HUES6 (cell line): ENCODE measurements at regions not wholly inside any gene's neighbourhood (a gene's known extent, or its start where the extent isn't known, plus 50 kb on each side); places are given as distances from the start of the nearest gene placed in this dataset.

Experiments used
- H3K27ac ChIP-seq: 2 replicates; pipeline ENCODE4 v1.7.0; 2013; ENCODE audit warnings: low read depth, mild to moderate bottlenecking, low read length, inconsistent platforms
- H3K27me3 ChIP-seq: 2 replicates; pipeline ENCODE4 v1.6.1; 2013; ENCODE audit warnings: low read length; ENCODE audit not compliant: control insufficient read depth, insufficient read depth
- H3K36me3 ChIP-seq: 2 replicates; pipeline ENCODE4 v1.6.1; 2013; ENCODE audit warnings: low read length; ENCODE audit not compliant: control insufficient read depth, insufficient read depth
- H3K4me1 ChIP-seq: 2 replicates; pipeline ENCODE4 v1.6.1; 2013; ENCODE audit warnings: low read length; ENCODE audit not compliant: control insufficient read depth, insufficient read depth
- H3K4me3 ChIP-seq: 2 replicates; pipeline ENCODE4 v1.5.1; 2013; ENCODE audit warnings: low read depth, low read length
- H3K9ac ChIP-seq: one replicate; pipeline ENCODE4 v1.6.1; 2013; ENCODE audit warnings: mild to moderate bottlenecking, low read length
- H3K9me3 ChIP-seq: 2 replicates; pipeline ENCODE4 v1.6.1; 2013; ENCODE audit warnings: low read depth, low read length; ENCODE audit not compliant: control insufficient read depth, insufficient read depth

- H3K9me3 ChIP-seq = peaks cover 8% of the 10 kb centered on the region
- H3K27ac ChIP-seq = no peak overlapping the region
- H3K4me1 ChIP-seq = no peaks in the 10 kb centered on the region
- peaks cover 7% of the 10 kb centered on the region; the same call in 1 of the 2 replicates for H3K27me3 ChIP-seq
- no peaks in the 10 kb centered on the region for H3K36me3 ChIP-seq
- no peak overlapping the region for H3K4me3 ChIP-seq
- H3K9ac ChIP-seq = no peak overlapping the region
Observed at GRCh38 chr6:5866547-5867051, 140.1 kb downstream of the NRN1 start.

- Histone ChIP-seq H3K36me3 (no peaks in the 10 kb centered on the region), H3K9me3 (peaks cover 6% of the 10 kb centered on the region), H3K9ac (no peak overlapping the region), H3K4me1 (no peaks in the 10 kb centered on the region), H3K27ac (no peak overlapping the region), H3K27me3 (peaks cover 7% of the 10 kb centered on the region; the same call in 1 of the 2 replicates), H3K4me3 (no peak overlapping the region)
Observed at GRCh38 chr6:5865506-5866031, 141.2 kb downstream of the NRN1 start.

GRCh38 chr6:5860849-5861248 lies 145.9 kb downstream of the NRN1 start:
- no peaks in the 10 kb centered on the region for H3K4me1 ChIP-seq
- H3K36me3 ChIP-seq = no peaks in the 10 kb centered on the region
- H3K4me3 ChIP-seq = no peak overlapping the region
- no peak overlapping the region for H3K9ac ChIP-seq
- peaks cover 6% of the 10 kb centered on the region; the same call in 1 of the 2 replicates for H3K9me3 ChIP-seq
- peaks cover 12% of the 10 kb centered on the region for H3K27me3 ChIP-seq
- no peak overlapping the region for H3K27ac ChIP-seq

GRCh38 chr6:5855787-5856470 lies 150.8 kb downstream of the NRN1 start:
- H3K9me3 ChIP-seq = no peaks in the 10 kb centered on the region
- H3K9ac ChIP-seq = no peak overlapping the region
- no peak overlapping the region for H3K4me3 ChIP-seq
- H3K27me3 ChIP-seq = peaks cover 44% of the 10 kb centered on the region
- no peak overlapping the region for H3K27ac ChIP-seq
- peaks cover 5% of the 10 kb centered on the region; the same call in 1 of the 2 replicates for H3K4me1 ChIP-seq
- H3K36me3 ChIP-seq = no peaks in the 10 kb centered on the region

GRCh38 chr6:5854899-5855298 lies 151.8 kb downstream of the NRN1 start:
- H3K9me3 ChIP-seq = no peaks in the 10 kb centered on the region
- no peak overlapping the region for H3K27ac ChIP-seq
- H3K36me3 ChIP-seq = no peaks in the 10 kb centered on the region
- no peak overlapping the region for H3K4me3 ChIP-seq
- peaks cover 10% of the 10 kb centered on the region for H3K4me1 ChIP-seq
- peaks cover 54% of the 10 kb centered on the region for H3K27me3 ChIP-seq
- no peak overlapping the region for H3K9ac ChIP-seq

- no peak overlapping the region for H3K27ac ChIP-seq
- peaks cover 90% of the 10 kb centered on the region for H3K27me3 ChIP-seq
- H3K9me3 ChIP-seq = no peaks in the 10 kb centered on the region
- H3K9ac ChIP-seq = peak overlapping the region; percentile 74
- H3K4me3 ChIP-seq = peak overlapping the region; percentile 76
- H3K36me3 ChIP-seq = no peaks in the 10 kb centered on the region
- H3K4me1 ChIP-seq = peaks cover 14% of the 10 kb centered on the region
Observed at GRCh38 chr6:5851261-5851757, 155.4 kb downstream of the NRN1 start.

- no peak overlapping the region for H3K9ac ChIP-seq
- H3K36me3 ChIP-seq = no peaks in the 10 kb centered on the region
- peaks cover 90% of the 10 kb centered on the region for H3K27me3 ChIP-seq
- peak overlapping the region; percentile 76 for H3K4me3 ChIP-seq
- H3K4me1 ChIP-seq = peaks cover 14% of the 10 kb centered on the region
- H3K9me3 ChIP-seq = no peaks in the 10 kb centered on the region
- no peak overlapping the region for H3K27ac ChIP-seq
Observed at GRCh38 chr6:5850848-5851255, 155.9 kb downstream of the NRN1 start.

- H3K27ac ChIP-seq = no peak overlapping the region
- H3K27me3 ChIP-seq = peaks cover 89% of the 10 kb centered on the region
- H3K36me3 ChIP-seq = no peaks in the 10 kb centered on the region
- H3K4me1 ChIP-seq = peaks cover 14% of the 10 kb centered on the region
- H3K4me3 ChIP-seq = no peak overlapping the region
- no peaks in the 10 kb centered on the region for H3K9me3 ChIP-seq
- no peak overlapping the region for H3K9ac ChIP-seq
Observed at GRCh38 chr6:5846889-5847288, 159.8 kb downstream of the NRN1 start.

- no peak overlapping the region for H3K4me3 ChIP-seq
- H3K27me3 ChIP-seq = peaks cover 86% of the 10 kb centered on the region
- H3K9ac ChIP-seq = no peak overlapping the region
- H3K9me3 ChIP-seq = no peaks in the 10 kb centered on the region
- H3K4me1 ChIP-seq = peaks cover 9% of the 10 kb centered on the region
- H3K36me3 ChIP-seq = no peaks in the 10 kb centered on the region
- H3K27ac ChIP-seq = no peak overlapping the region
Observed at GRCh38 chr6:5846335-5846734, 160.4 kb downstream of the NRN1 start.

- H3K4me1 ChIP-seq = no peaks in the 10 kb centered on the region
- no peak overlapping the region for H3K27ac ChIP-seq
- peaks cover 77% of the 10 kb centered on the region for H3K27me3 ChIP-seq
- H3K9me3 ChIP-seq = no peaks in the 10 kb centered on the region; the same call in 1 of the 2 replicates
- H3K9ac ChIP-seq = no peak overlapping the region
- no peaks in the 10 kb centered on the region for H3K36me3 ChIP-seq
- H3K4me3 ChIP-seq = no peak overlapping the region
Observed at GRCh38 chr6:5843078-5843477, 163.6 kb downstream of the NRN1 start.

- no peak overlapping the region for H3K27ac ChIP-seq
- H3K4me1 ChIP-seq = no peaks in the 10 kb centered on the region
- H3K4me3 ChIP-seq = no peak overlapping the region
- H3K9me3 ChIP-seq = peaks cover 6% of the 10 kb centered on the region; the same call in 1 of the 2 replicates
- H3K9ac ChIP-seq = no peak overlapping the region
- peaks cover 55% of the 10 kb centered on the region for H3K27me3 ChIP-seq
- no peaks in the 10 kb centered on the region for H3K36me3 ChIP-seq
Observed at GRCh38 chr6:5840734-5841390, 165.9 kb downstream of the NRN1 start.
